ENCODE measurements at regions not wholly inside any gene's neighbourhood (a gene's known extent, or its start where the extent isn't known, plus 50 kb on each side); places are given as distances from the start of the nearest gene placed in this dataset.

GRCh38 chr15:98178861-98179260 is 218.4 kb downstream of the ARRDC4 start:
- intact Hi-C loops (cut with DNase I) = loop anchor here in 9 of 10 donors (1.0 to 10.0 kb wide), 5 partner anchors 270 to 277 kb away; no protein-coding TSS in a partner anchor
- DNase-seq (no peak), ATAC-seq (no peak)
- peaks cover 0 to 4% (median 0%) of the 10 kb centered on the region in 9 donors for H3K4me1 ChIP-seq
- no peak overlapping the region for H3K4me3 ChIP-seq
- 55 to 56% methylated on average over 7 of the region's 7 CpGs for WGBS, 2 donors
- no peak overlapping the region for H3K27ac ChIP-seq
- no peak for TF ChIP-seq CTCF (IDR thresholded peaks at IDR 0.05)
- H3K27me3 ChIP-seq = peaks cover 0 to 74% (median 41%) of the 10 kb centered on the region in 7 donors
- no peaks in the 10 kb centered on the region for H3K36me3 ChIP-seq
- no peaks in the 10 kb centered on the region for H3K9me3 ChIP-seq

GRCh38 chr15:98187549-98187948 is 227.0 kb downstream of the ARRDC4 start:
- H3K27ac ChIP-seq = no peak overlapping the region

GRCh38 chr15:98190914-98191313 is 230.4 kb downstream of the ARRDC4 start:
- no peak for DNase-seq
- 75 to 79% methylated on average over 2 of the region's 2 CpGs for WGBS, 2 donors
- Histone ChIP-seq H3K27ac (no peak overlapping the region), H3K4me3 (no peak overlapping the region), H3K27me3 (peaks cover 0 to 14% (median 3%) of the 10 kb centered on the region in 7 donors), H3K9me3 (no peaks in the 10 kb centered on the region), H3K4me1 (no peaks in the 10 kb centered on the region), H3K36me3 (no peaks in the 10 kb centered on the region)
- intact Hi-C loops (cut with DNase I) = no loop called here
- no peak for ATAC-seq
- TF ChIP-seq CTCF (IDR thresholded peaks at IDR 0.05) = no peak

More at GRCh38 chr15:98187549-98187948, 227.0 kb downstream of the ARRDC4 start:
- 82 to 84% methylated on average over 7 of the region's 7 CpGs for whole genome bisulfite sequencing, 2 donors
- H3K27me3 ChIP-seq = peaks cover 0 to 16% (median 0%) of the 10 kb centered on the region in 7 donors
- H3K4me1 ChIP-seq = no peaks in the 10 kb centered on the region
- no peaks in the 10 kb centered on the region for H3K9me3 ChIP-seq
- intact Hi-C loops (cut with DNase I) = no loop called here
- no peak overlapping the region for H3K4me3 ChIP-seq
- no peak for TF ChIP-seq CTCF (IDR thresholded peaks at IDR 0.05)
- no peaks in the 10 kb centered on the region for H3K36me3 ChIP-seq
- DNase-seq (no peak), ATAC-seq (no peak)

GRCh38 chr15:98195796-98196195 is 235.3 kb downstream of the ARRDC4 start:
- H3K27ac ChIP-seq = no peak overlapping the region
- ATAC-seq (no peak), DNase-seq (no peak)
- H3K9me3 ChIP-seq = no peaks in the 10 kb centered on the region
- H3K4me1 ChIP-seq = no peaks in the 10 kb centered on the region
- peaks cover 0 to 18% (median 4%) of the 10 kb centered on the region in 7 donors for H3K27me3 ChIP-seq
- TF ChIP-seq CTCF (IDR thresholded peaks at IDR 0.05) = no peak
- H3K4me3 ChIP-seq = no peak overlapping the region
- intact Hi-C loops (cut with DNase I) = no loop called here
- WGBS, 2 donors = 76 to 89% methylated on average over 3 of the region's 3 CpGs
- H3K36me3 ChIP-seq = no peaks in the 10 kb centered on the region

Data from heart right ventricle (tissue), 16 donors.